ENCODE measurements at regions not wholly inside any gene's neighbourhood (a gene's known extent, or its start where the extent isn't known, plus 50 kb on each side); places are given as distances from the start of the nearest gene placed in this dataset.

- DNase-seq (ENCODE audit: insufficient read length, low spot score) (no peak), FAIRE-seq (no peak)
- no peak for TF ChIP-seq PAX5 (IDR thresholded peaks at IDR 0.05; ENCODE audit: insufficient read depth, low read length, severe bottlenecking)
- no peak for TF ChIP-seq SPI1 (IDR thresholded peaks at IDR 0.05; ENCODE audit: low read depth, low read length)
- TF ChIP-seq POU2F2 (IDR thresholded peaks at IDR 0.05; ENCODE audit: low read depth, low read length) = no peak
- no peak for TF ChIP-seq POLR2AphosphoS5 (IDR thresholded peaks at IDR 0.05; ENCODE audit: low read depth, low read length)
Observed at GRCh38 chr7:109354552-109354951, 784.9 kb downstream of the DNAJB9 start.

- no peak for FAIRE-seq
- TF ChIP-seq POLR2AphosphoS5 (IDR thresholded peaks at IDR 0.05; ENCODE audit: low read depth, low read length) = no peak
- TF ChIP-seq PAX5 (IDR thresholded peaks at IDR 0.05; ENCODE audit: insufficient read depth, low read length, severe bottlenecking) = no peak
- TF ChIP-seq SPI1 (IDR thresholded peaks at IDR 0.05; ENCODE audit: low read depth, low read length) = no peak
- TF ChIP-seq POLR2A (IDR thresholded peaks at IDR 0.05; ENCODE audit: low read depth, low read length) = no peak
- TF ChIP-seq POU2F2 (IDR thresholded peaks at IDR 0.05; ENCODE audit: low read depth, low read length) = no peak
- TF ChIP-seq TAF1 (IDR thresholded peaks at IDR 0.05; ENCODE audit: low read depth, low read length) = no peak
- no peak for DNase-seq (ENCODE audit: insufficient read length, low spot score)
Observed at GRCh38 chr7:109375823-109376222, 806.1 kb downstream of the DNAJB9 start.

- FAIRE-seq = no peak
- TF ChIP-seq POU2F2 (IDR thresholded peaks at IDR 0.05; ENCODE audit: low read depth, low read length) = no peak
- no peak for TF ChIP-seq POLR2A (IDR thresholded peaks at IDR 0.05; ENCODE audit: low read depth, low read length)
- TF ChIP-seq POLR2AphosphoS5 (IDR thresholded peaks at IDR 0.05; ENCODE audit: low read depth, low read length) = no peak
- TF ChIP-seq SPI1 (IDR thresholded peaks at IDR 0.05; ENCODE audit: low read depth, low read length) = no peak
- no peak for TF ChIP-seq PAX5 (IDR thresholded peaks at IDR 0.05; ENCODE audit: insufficient read depth, low read length, severe bottlenecking)
- TF ChIP-seq TAF1 (IDR thresholded peaks at IDR 0.05; ENCODE audit: low read depth, low read length) = no peak
- no peak for DNase-seq (ENCODE audit: insufficient read length, low spot score)
Observed at GRCh38 chr7:109376576-109376975, 806.9 kb downstream of the DNAJB9 start.

- TF ChIP-seq POLR2A (IDR thresholded peaks at IDR 0.05; ENCODE audit: low read depth, low read length) (no peak), POU2F2 (IDR thresholded peaks at IDR 0.05; ENCODE audit: low read depth, low read length) (no peak), SPI1 (IDR thresholded peaks at IDR 0.05; ENCODE audit: low read depth, low read length) (no peak), PAX5 (IDR thresholded peaks at IDR 0.05; ENCODE audit: insufficient read depth, low read length, severe bottlenecking) (no peak), POLR2AphosphoS5 (IDR thresholded peaks at IDR 0.05; ENCODE audit: low read depth, low read length) (no peak), TAF1 (IDR thresholded peaks at IDR 0.05; ENCODE audit: low read depth, low read length) (no peak)
- DNase-seq (ENCODE audit: insufficient read length, low spot score) (no peak), FAIRE-seq (no peak)
Observed at GRCh38 chr7:109377076-109377884, 807.6 kb downstream of the DNAJB9 start.

GRCh38 chr7:109386959-109387358 lies 817.3 kb downstream of the DNAJB9 start:
- no peak for TF ChIP-seq POU2F2 (IDR thresholded peaks at IDR 0.05; ENCODE audit: low read depth, low read length)
- TF ChIP-seq POLR2AphosphoS5 (IDR thresholded peaks at IDR 0.05; ENCODE audit: low read depth, low read length) = no peak
- TF ChIP-seq PAX5 (IDR thresholded peaks at IDR 0.05; ENCODE audit: insufficient read depth, low read length, severe bottlenecking) = no peak
- TF ChIP-seq POLR2A (IDR thresholded peaks at IDR 0.05; ENCODE audit: low read depth, low read length) = no peak
- no peak for TF ChIP-seq TAF1 (IDR thresholded peaks at IDR 0.05; ENCODE audit: low read depth, low read length)
- no peak for TF ChIP-seq SPI1 (IDR thresholded peaks at IDR 0.05; ENCODE audit: low read depth, low read length)
- DNase-seq (ENCODE audit: insufficient read length, low spot score) (no peak), FAIRE-seq (no peak)

- no peak for TF ChIP-seq TAF1 (IDR thresholded peaks at IDR 0.05; ENCODE audit: low read depth, low read length)
- TF ChIP-seq PAX5 (IDR thresholded peaks at IDR 0.05; ENCODE audit: insufficient read depth, low read length, severe bottlenecking) = no peak
- no peak for TF ChIP-seq SPI1 (IDR thresholded peaks at IDR 0.05; ENCODE audit: low read depth, low read length)
- no peak for TF ChIP-seq POLR2A (IDR thresholded peaks at IDR 0.05; ENCODE audit: low read depth, low read length)
- TF ChIP-seq POU2F2 (IDR thresholded peaks at IDR 0.05; ENCODE audit: low read depth, low read length) = no peak
- TF ChIP-seq POLR2AphosphoS5 (IDR thresholded peaks at IDR 0.05; ENCODE audit: low read depth, low read length) = no peak
- DNase-seq (ENCODE audit: insufficient read length, low spot score) (no peak), FAIRE-seq (no peak)
Observed at GRCh38 chr7:109387530-109387929, 817.9 kb downstream of the DNAJB9 start.

- TF ChIP-seq POLR2AphosphoS5 (IDR thresholded peaks at IDR 0.05; ENCODE audit: low read depth, low read length) = no peak
- TF ChIP-seq TAF1 (IDR thresholded peaks at IDR 0.05; ENCODE audit: low read depth, low read length) = no peak
- no peak for FAIRE-seq
Observed at GRCh38 chr7:109391240-109391639, 821.6 kb downstream of the DNAJB9 start.

GRCh38 chr7:109402107-109402506 lies 832.4 kb downstream of the DNAJB9 start:
- TF ChIP-seq SPI1 (IDR thresholded peaks at IDR 0.05; ENCODE audit: low read depth, low read length) (no peak), POLR2AphosphoS5 (IDR thresholded peaks at IDR 0.05; ENCODE audit: low read depth, low read length) (no peak), POU2F2 (IDR thresholded peaks at IDR 0.05; ENCODE audit: low read depth, low read length) (no peak), TAF1 (IDR thresholded peaks at IDR 0.05; ENCODE audit: low read depth, low read length) (no peak), PAX5 (IDR thresholded peaks at IDR 0.05; ENCODE audit: insufficient read depth, low read length, severe bottlenecking) (no peak), POLR2A (IDR thresholded peaks at IDR 0.05; ENCODE audit: low read depth, low read length) (no peak)
- FAIRE-seq = no peak
- DNase-seq (ENCODE audit: insufficient read length, low spot score) = no peak

More at GRCh38 chr7:109391240-109391639, 821.6 kb downstream of the DNAJB9 start:
- DNase-seq (ENCODE audit: insufficient read length, low spot score) = no peak

- no peak for FAIRE-seq
- TF ChIP-seq POLR2AphosphoS5 (IDR thresholded peaks at IDR 0.05; ENCODE audit: low read depth, low read length) = no peak
- no peak for TF ChIP-seq SPI1 (IDR thresholded peaks at IDR 0.05; ENCODE audit: low read depth, low read length)
- TF ChIP-seq PAX5 (IDR thresholded peaks at IDR 0.05; ENCODE audit: insufficient read depth, low read length, severe bottlenecking) = no peak
- TF ChIP-seq POLR2A (IDR thresholded peaks at IDR 0.05; ENCODE audit: low read depth, low read length) = no peak
- no peak for TF ChIP-seq TAF1 (IDR thresholded peaks at IDR 0.05; ENCODE audit: low read depth, low read length)
- no peak for TF ChIP-seq POU2F2 (IDR thresholded peaks at IDR 0.05; ENCODE audit: low read depth, low read length)
- DNase-seq (ENCODE audit: insufficient read length, low spot score) = no peak
Observed at GRCh38 chr7:109407756-109408155, 838.1 kb downstream of the DNAJB9 start.

- FAIRE-seq (no peak), DNase-seq (ENCODE audit: insufficient read length, low spot score) (no peak)
- TF ChIP-seq POLR2A (IDR thresholded peaks at IDR 0.05; ENCODE audit: low read depth, low read length) = no peak
- no peak for TF ChIP-seq TAF1 (IDR thresholded peaks at IDR 0.05; ENCODE audit: low read depth, low read length)
- TF ChIP-seq POLR2AphosphoS5 (IDR thresholded peaks at IDR 0.05; ENCODE audit: low read depth, low read length) = no peak
- no peak for TF ChIP-seq POU2F2 (IDR thresholded peaks at IDR 0.05; ENCODE audit: low read depth, low read length)
Observed at GRCh38 chr7:109437957-109438356, 868.3 kb downstream of the DNAJB9 start.

Data from GM12891 (cell line).